GM12878 (cell line): ENCODE measurements at regions not wholly inside any gene's neighbourhood (a gene's known extent, or its start where the extent isn't known, plus 50 kb on each side); places are given as distances from the start of the nearest gene placed in this dataset.

Experiments
- ATAC-seq: fragments of 200-7000 bp; cut with Tn5 transposase; 3 replicates; pipeline ENCODE4 v1.9.1; 2020; ENCODE audit warnings: mild to moderate bottlenecking, moderate library complexity
- BruUV-seq: library from RNA; stranded (reverse); fragments of 400-500 nt; replicated peaks from 2 replicates; lab custom pipeline; 2021; lab: Mats Ljungman, UMichigan
- CTCF ChIA-PET: fragments of 300-600 bp; sonication (Branson Sonifier 250); formaldehyde crosslinking; extraction: SDS; loops from one replicate; lab custom pipeline; 2021; ENCODE audit warnings: inconsistent platforms; lab: Yijun Ruan, JAX
- POLR2A ChIA-PET: fragments of 350-600 bp; formaldehyde crosslinking; extraction: SDS; loops from one replicate; lab custom pipeline; 2021; ENCODE audit warnings: inconsistent platforms; lab: Charles Lee
- RAD21 ChIA-PET: fragments of 300-600 bp; sonication (Branson Sonifier 250); formaldehyde crosslinking; loops from one replicate; lab custom pipeline; 2023; ENCODE audit warnings: antibody characterized with exemption; ENCODE audit not compliant: unreplicated experiment; lab: Charles Lee
- SMC1A ChIA-PET: fragments of 300-600 bp; sonication (Branson Sonifier 250); formaldehyde crosslinking; loops from one replicate; lab custom pipeline; 2023; ENCODE audit not compliant: unreplicated experiment, uncharacterized antibody; lab: Charles Lee
- DNase-seq: peaks from one replicate; pipeline ENCODE4 v3.0.0-alpha.2; 2011; ENCODE audit warnings: low read depth, low spot score
- FAIRE-seq: peaks from 3 replicates; lab custom pipeline; 2011; peaks lifted over from hg19 to GRCh38; lab: Jason Lieb, UNC
- H2AFZ ChIP-seq: 2 replicates; pipeline ENCODE4 v1.6.0; 2011; ENCODE audit warnings: low read depth, low read length, control low read depth; ENCODE audit not compliant: control insufficient read depth
- H3K27ac ChIP-seq: 2 replicates; pipeline ENCODE4 v1.5.1; 2011; ENCODE audit warnings: control low read depth; ENCODE audit not compliant: control insufficient read depth, insufficient read depth
- H3K27me3 ChIP-seq, 2 experiments: replicated peaks in 1 of 2; 2 replicates each; pipeline versions ENCODE4 v1.6.0 to v1.6.1; 2011; ENCODE audit warnings: low read length in 1 of 2; ENCODE audit not compliant: control insufficient read depth in 2 of 2, insufficient read depth in 2 of 2
- H3K36me3 ChIP-seq, 2 experiments: 2 replicates each; pipeline ENCODE4 v1.5.1; 2011; ENCODE audit warnings: low read length in 1 of 2; ENCODE audit not compliant: control insufficient read depth in 2 of 2, insufficient read depth in 2 of 2
- H3K4me1 ChIP-seq: 2 replicates; pipeline ENCODE4 v1.6.1; 2011; ENCODE audit warnings: mild to moderate bottlenecking, low read length, moderate library complexity, mixed read lengths; ENCODE audit not compliant: control insufficient read depth, insufficient read depth
- H3K4me2 ChIP-seq: 2 replicates; pipeline ENCODE4 v1.6.0; 2011; ENCODE audit warnings: control low read depth; ENCODE audit not compliant: control insufficient read depth, insufficient read depth
- H3K4me3 ChIP-seq: fragments of 200-600 bp; sonication (generic); 2 replicates; pipeline ENCODE4 v1.5.1; 2016
- H3K79me2 ChIP-seq: 2 replicates; pipeline ENCODE4 v1.6.0; 2011; ENCODE audit warnings: low read length; ENCODE audit not compliant: control insufficient read depth, insufficient read depth
- H3K9ac ChIP-seq: 2 replicates; pipeline ENCODE4 v1.8.0; 2011; ENCODE audit warnings: low read length, control low read depth, mixed read lengths; ENCODE audit not compliant: control insufficient read depth, insufficient read depth
- H3K9me3 ChIP-seq: replicated peaks from 3 replicates; pipeline ENCODE4 v1.5.1; 2011; ENCODE audit warnings: mild to moderate bottlenecking, low read length; ENCODE audit not compliant: control insufficient read depth, insufficient read depth
- H4K20me1 ChIP-seq: 2 replicates; pipeline ENCODE4 v1.6.0; 2011; ENCODE audit not compliant: control insufficient read depth, insufficient read depth
- BHLHE40 ChIP-seq, 2 experiments: fragments of 450-650 bp in 1 of 2; IDR thresholded peaks; 2 replicates each; pipeline ENCODE4 v1.6.1; 2011 to 2017; ENCODE audit warnings: low read depth in 2 of 2, borderline replicate concordance in 1 of 2, improper control_type of control experiment in 1 of 2, low read length in 1 of 2, mild to moderate bottlenecking in 1 of 2
- EGR1 ChIP-seq, 2 experiments: IDR thresholded peaks; 1 replicate in 1 of 2; 2 replicates in 1 of 2; pipeline ENCODE4 v1.6.1; 2011 to 2012; ENCODE audit warnings: low read depth in 2 of 2, low read length in 2 of 2, borderline replicate concordance in 1 of 2, mild to moderate bottlenecking in 1 of 2, moderate library complexity in 1 of 2
- IRF3 ChIP-seq: fragments of 450-650 bp; IDR thresholded peaks from 2 replicates; pipeline ENCODE4 v1.6.1; 2014; ENCODE audit warnings: mild to moderate bottlenecking
- JUNB ChIP-seq: IDR thresholded peaks from 2 replicates; pipeline ENCODE4 v1.6.1; 2016; ENCODE audit warnings: antibody characterized with exemption, mild to moderate bottlenecking
- NKRF ChIP-seq: fragments of 450-650 bp; conservative IDR thresholded peaks from 2 replicates; pipeline ENCODE4 v1.6.1; 2017; ENCODE audit warnings: mild to moderate bottlenecking, moderate library complexity
- NRF1 ChIP-seq: conservative IDR thresholded peaks from 2 replicates; pipeline ENCODE4 v1.6.1; 2011; ENCODE audit warnings: mild to moderate bottlenecking, low read depth, low read length, improper control_type of control experiment
- POU2F2 ChIP-seq: IDR thresholded peaks from 3 replicates; pipeline ENCODE4 v1.6.1; 2011; ENCODE audit warnings: low read depth, mild to moderate bottlenecking, low read length, borderline replicate concordance
- RAD51 ChIP-seq: fragments of 450-650 bp; IDR thresholded peaks from 2 replicates; pipeline ENCODE4 v1.6.1; 2016; ENCODE audit warnings: moderate library complexity, mild to moderate bottlenecking, inconsistent platforms
- SPI1 ChIP-seq: IDR thresholded peaks from 2 replicates; pipeline ENCODE4 v1.6.1; 2011; ENCODE audit warnings: low read depth, mild to moderate bottlenecking, low read length, moderate library complexity, borderline replicate concordance; ENCODE audit not compliant: insufficient read depth
- SUZ12 ChIP-seq: fragments of 200-600 bp; sonication (generic); IDR thresholded peaks from one replicate; pipeline ENCODE4 v1.6.1; 2018; ENCODE audit warnings: antibody characterized with exemption, mild to moderate bottlenecking; ENCODE audit not compliant: unreplicated experiment
- USF2 ChIP-seq: IDR thresholded peaks from 2 replicates; pipeline ENCODE4 v1.6.1; 2011; ENCODE audit warnings: low read depth, low read length, improper control_type of control experiment, borderline replicate concordance
- ZNF687 ChIP-seq: fragments of 450-650 bp; IDR thresholded peaks from 2 replicates; pipeline ENCODE4 v1.6.1; 2017; ENCODE audit warnings: mild to moderate bottlenecking, moderate library complexity
- ZZZ3 ChIP-seq: IDR thresholded peaks from 2 replicates; pipeline ENCODE4 v1.6.1; 2011; ENCODE audit warnings: low read depth; ENCODE audit not compliant: control insufficient read depth, insufficient read length
- WGBS: methylation state at CpG from one replicate; pipeline ENCODE4 v1.1.6; 2016; ENCODE audit warnings: low lambda C conversion rate; ENCODE audit not compliant: insufficient replicate concordance, insufficient coverage; ENCODE audit errors: missing lambda C conversion rate; 5-methylcytosine and 5-hydroxymethylcytosine counted together
- in situ Hi-C: fragments of 300-500 bp; cut with MboI; formaldehyde crosslinking; loops from 9 replicates; pipeline ENCODE4 v1.14.3; 2018; ENCODE audit warnings: mixed read lengths
- intact Hi-C: fragments of 100-400 bp; cut with micrococcal nuclease; formaldehyde crosslinking; loops from one replicate; pipeline ENCODE4 v1.14.2; 2022; ENCODE audit not compliant: unreplicated experiment

GRCh38 chrX:95628796-95629195 is 1055.8 kb upstream of the DIAPH2 start (continued):
- no peak for TF ChIP-seq ZNF687
- no peak for TF ChIP-seq JUNB
- no peak for TF ChIP-seq BHLHE40 (IDR thresholded peaks at IDR 0.05; ENCODE audit: borderline replicate concordance in 1 of 2, low read depth in 2 of 2, low read length in 1 of 2)
- TF ChIP-seq ZZZ3, result no peak
- TF ChIP-seq SUZ12, result no peak
- TF ChIP-seq SPI1, result no peak

GRCh38 chrX:95629737-95630136 is 1054.9 kb upstream of the DIAPH2 start:
- intact Hi-C loops (no loop called here), in situ Hi-C loops (no loop called here)
- ChIA-PET RAD21 (no interaction called here), POLR2A (no interaction called here), SMC1A (interaction anchor here (0.9 kb wide), 1 partner anchor 10 kb away, joined by 3 read pairs; no protein-coding TSS in a partner anchor), CTCF (no interaction called here)
- Histone ChIP-seq H3K4me2 (no peak overlapping the region), H3K27ac (no peak overlapping the region), H2AFZ (no peak overlapping the region), H3K79me2 (no peaks in the 10 kb centered on the region), H3K9me3 (no peaks in the 10 kb centered on the region; the same call in 2 of the 3 replicates), H3K4me3 (no peak overlapping the region), H3K36me3 (no peaks in the 10 kb centered on the region), H3K4me1 (no peaks in the 10 kb centered on the region), H3K9ac (no peak overlapping the region), H4K20me1 (no peaks in the 10 kb centered on the region), H3K27me3 (no peaks in the 10 kb centered on the region)
- no TSS peak for BruUV-seq
- no peak for DNase-seq
- no peak for FAIRE-seq
- no peak for ATAC-seq
- no peak for TF ChIP-seq IRF3
- no peak for TF ChIP-seq POU2F2
- no peak for TF ChIP-seq EGR1 (IDR thresholded peaks at IDR 0.05; ENCODE audit: borderline replicate concordance in 1 of 2, low read depth in 2 of 2, low read length in 2 of 2)
- TF ChIP-seq RAD51, result no peak
- no peak for TF ChIP-seq USF2
- TF ChIP-seq NKRF, result no peak
- TF ChIP-seq NRF1, result no peak
- 13% methylated on average over 2 of the region's 2 CpGs for WGBS
